Neural progenitor cell (in vitro differentiated cells): ENCODE measurements at regions not wholly inside any gene's neighbourhood (a gene's known extent, or its start where the extent isn't known, plus 50 kb on each side); places are given as distances from the start of the nearest gene placed in this dataset.

Source experiments
- EZH2 ChIP-seq: fragments of 200-600 bp; sonication (generic); IDR thresholded peaks from 2 replicates; pipeline ENCODE4 v1.6.1; 2017; ENCODE audit warnings: antibody characterized with exemption, mild to moderate bottlenecking, moderate library complexity
- EZH2phosphoT487 ChIP-seq: fragments of 200-600 bp; sonication (generic); IDR thresholded peaks from 2 replicates; pipeline ENCODE4 v1.6.1; 2017; ENCODE audit warnings: antibody characterized with exemption
- TF ChIP-seq, protein P1 (sequence below): fragments of 200-600 bp; sonication (generic); IDR thresholded peaks from 2 replicates; pipeline ENCODE4 v1.5.1; 2017; ENCODE audit warnings: antibody characterized with exemption, mild to moderate bottlenecking

- TF ChIP-seq, protein P1, sequence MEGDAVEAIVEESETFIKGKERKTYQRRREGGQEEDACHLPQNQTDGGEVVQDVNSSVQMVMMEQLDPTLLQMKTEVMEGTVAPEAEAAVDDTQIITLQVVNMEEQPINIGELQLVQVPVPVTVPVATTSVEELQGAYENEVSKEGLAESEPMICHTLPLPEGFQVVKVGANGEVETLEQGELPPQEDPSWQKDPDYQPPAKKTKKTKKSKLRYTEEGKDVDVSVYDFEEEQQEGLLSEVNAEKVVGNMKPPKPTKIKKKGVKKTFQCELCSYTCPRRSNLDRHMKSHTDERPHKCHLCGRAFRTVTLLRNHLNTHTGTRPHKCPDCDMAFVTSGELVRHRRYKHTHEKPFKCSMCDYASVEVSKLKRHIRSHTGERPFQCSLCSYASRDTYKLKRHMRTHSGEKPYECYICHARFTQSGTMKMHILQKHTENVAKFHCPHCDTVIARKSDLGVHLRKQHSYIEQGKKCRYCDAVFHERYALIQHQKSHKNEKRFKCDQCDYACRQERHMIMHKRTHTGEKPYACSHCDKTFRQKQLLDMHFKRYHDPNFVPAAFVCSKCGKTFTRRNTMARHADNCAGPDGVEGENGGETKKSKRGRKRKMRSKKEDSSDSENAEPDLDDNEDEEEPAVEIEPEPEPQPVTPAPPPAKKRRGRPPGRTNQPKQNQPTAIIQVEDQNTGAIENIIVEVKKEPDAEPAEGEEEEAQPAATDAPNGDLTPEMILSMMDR, result no peak
- TF ChIP-seq EZH2 (no peak), EZH2phosphoT487 (no peak)
Observed at GRCh38 chr6:9593554-9593953, 821.3 kb downstream of the TFAP2A start.
